ENCODE measurements at regions not wholly inside any gene's neighbourhood (a gene's known extent, or its start where the extent isn't known, plus 50 kb on each side); places are given as distances from the start of the nearest gene placed in this dataset.
"Not testable (repeated sequence)": the region's sequence is repeated elsewhere in the genome, so short reads cannot be mapped to it uniquely, and the experiment has no call there.

GRCh38 chr6:13874191-13874549 lies 50.6 kb upstream of the RNF182 start:
- DNase-seq: no peak

DNA sequence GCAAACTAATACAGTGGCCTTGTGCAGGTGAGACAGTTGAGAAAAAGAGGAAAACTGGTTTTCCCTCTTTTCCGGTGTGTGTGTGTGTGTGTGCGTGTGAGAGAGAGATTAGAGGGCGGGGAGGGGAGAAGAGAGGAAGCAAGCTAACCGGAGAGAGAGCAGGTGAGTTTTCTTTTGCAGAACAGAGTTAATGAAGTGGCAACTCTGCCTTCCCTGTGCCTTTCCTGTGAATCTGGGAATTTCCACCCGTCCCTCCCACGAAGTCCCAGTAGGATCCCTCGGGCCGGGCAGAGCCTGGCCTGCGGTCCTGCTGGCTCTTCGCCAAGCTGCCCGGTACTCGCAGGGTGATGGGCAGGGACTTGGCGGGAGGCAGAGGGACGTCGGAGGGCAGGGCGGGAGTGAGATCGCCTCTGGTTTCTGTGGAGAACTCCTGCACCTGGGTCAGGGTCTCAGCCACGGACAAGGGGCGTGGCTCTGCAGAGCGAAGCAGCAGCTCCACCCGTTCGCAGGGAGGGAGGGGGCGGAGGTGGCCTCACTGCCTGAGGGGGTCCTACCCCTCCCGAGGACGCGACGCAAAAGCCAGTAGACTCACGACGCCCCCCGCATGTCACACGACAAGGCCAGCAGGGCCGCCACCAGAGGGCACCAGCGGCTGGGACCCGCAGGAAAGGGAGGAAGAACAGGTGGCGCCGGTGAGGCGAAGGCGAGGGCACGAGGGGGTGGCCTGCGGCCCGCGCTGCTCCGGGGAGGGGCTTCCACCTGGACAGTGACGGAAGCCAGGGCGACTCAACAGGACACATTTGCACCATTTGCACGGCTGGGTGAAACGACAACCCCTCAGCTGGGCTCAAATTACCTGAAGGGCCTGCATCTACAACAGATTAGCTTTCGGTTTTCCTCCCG lies 51.2 kb upstream of the RNF182 start:
- peak; percentile 87 for DNase-seq

GRCh38 chr6:13872681-13873080 lies 52.1 kb upstream of the RNF182 start:
- no peak for DNase-seq

DNA sequence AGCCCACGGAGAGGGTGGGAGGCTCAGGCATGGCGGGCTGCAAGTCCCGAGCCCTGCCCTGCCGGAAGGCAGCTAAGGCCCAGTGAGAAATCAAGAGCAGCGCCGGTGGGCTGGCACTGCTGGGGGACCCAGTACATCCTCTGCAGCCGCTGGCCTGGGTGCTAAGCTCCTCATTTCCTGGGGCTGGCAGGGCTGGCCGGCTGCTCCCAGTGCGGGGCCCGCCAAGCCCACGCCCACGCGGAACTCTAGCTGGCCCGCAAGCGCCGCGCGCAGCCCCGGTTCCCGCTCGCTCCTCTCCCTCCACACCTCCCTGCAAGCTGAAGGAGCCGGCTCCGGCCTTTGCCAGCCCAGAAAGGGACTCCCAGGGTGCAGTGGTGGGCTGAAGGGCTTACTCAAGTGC lies 52.7 kb upstream of the RNF182 start:
- not testable (repeated sequence) for DNase-seq

DNA sequence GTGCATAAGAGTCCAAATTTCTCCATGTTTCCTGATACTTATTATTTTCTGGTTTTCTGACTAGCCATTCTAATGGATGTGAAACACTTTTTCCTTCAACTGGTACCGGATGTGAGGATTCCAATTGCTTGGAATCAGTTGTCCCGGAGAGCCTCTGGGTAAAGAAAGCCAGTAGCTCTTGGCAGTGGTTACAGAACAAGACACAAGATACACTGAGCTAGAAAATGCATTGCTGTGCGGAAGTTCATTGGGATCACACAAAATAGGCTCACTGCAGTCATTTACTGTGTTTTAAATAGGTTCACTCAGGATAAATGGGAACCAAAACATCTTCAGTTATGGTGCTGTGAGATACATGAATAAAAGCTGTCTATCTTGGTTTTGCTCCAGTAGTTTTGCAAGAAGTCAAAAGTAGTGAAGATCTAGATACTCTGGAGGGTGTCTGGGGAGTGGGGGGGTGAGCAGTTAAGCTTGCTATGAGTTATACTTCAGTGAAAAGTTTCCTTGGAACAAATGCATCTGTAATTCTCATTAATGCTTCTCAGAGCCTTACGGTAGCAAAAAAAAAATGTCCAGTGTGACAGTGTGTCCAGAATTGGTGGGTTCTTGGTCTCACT lies 54.4 kb upstream of the RNF182 start:
- no peak for DNase-seq

- no peak for DNase-seq
Observed at GRCh38 chr6:13868236-13868635, 53.9 kb upstream of the MCUR1 start.

- peak; percentile 76 for DNase-seq
Observed at GRCh38 chr6:13866301-13866700, 51.9 kb upstream of the MCUR1 start.

DNA sequence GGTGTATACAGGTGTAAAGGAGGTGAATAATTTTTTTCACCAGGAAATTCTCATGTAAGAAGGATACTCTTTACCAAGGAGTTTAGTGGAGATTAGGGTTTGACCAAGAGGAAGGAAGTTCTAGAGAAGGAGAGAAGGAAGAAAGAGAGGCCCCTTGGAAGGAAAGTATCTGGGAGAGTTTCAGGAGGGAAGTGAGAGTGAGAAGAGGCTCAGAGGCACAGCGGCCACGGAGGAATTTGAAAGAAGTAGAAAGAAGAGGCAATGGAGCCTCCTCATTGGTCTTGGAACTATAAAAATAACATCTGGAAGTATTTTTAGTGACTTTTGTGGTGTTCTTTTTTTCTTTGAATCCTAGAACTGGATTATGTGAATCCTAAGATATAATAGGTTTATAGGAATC lies 50.8 kb upstream of the MCUR1 start:
- DNase-seq: no peak

DNA sequence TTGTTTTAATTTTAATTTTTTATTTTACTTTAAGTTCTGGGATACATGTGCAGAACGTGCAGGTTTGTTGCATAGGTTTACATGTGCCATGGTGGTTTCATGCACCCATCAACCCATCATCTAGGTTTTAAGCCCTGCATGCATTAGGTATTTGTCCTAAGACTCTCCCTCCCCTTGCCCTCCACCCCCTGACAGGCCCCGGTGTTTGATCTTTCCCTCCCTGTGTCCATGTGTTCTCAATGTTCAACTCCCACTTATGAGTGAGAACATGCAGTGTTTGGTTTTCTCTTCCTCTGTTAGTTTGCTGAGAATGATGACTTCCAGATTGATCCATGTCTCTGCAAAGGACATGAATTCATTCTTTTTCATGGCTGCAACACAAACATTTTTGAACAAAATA lies 50.3 kb upstream of the MCUR1 start:
- DNase-seq: not testable (repeated sequence)
